ENCODE measurements at regions not wholly inside any gene's neighbourhood (a gene's known extent, or its start where the extent isn't known, plus 50 kb on each side); places are given as distances from the start of the nearest gene placed in this dataset.

DNA sequence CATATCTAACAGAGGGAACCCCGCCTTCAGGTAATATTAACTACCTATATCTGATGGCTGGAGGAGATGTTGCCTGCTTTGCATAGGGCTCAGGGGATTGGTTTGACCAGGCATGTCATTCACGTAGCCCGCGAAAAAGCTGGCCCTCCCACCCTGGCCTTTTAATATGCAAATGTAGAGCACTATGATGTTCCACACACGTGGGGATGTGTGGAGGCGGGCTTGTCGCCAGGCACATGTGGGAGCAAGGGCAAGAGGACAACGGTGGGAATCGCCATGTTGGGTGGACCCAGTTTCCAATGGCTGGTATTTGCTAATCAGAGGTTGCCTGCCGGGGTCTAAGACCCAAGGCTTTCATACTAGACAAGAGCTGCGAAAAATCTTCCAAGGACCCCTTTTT lies 469.8 kb downstream of the ZPLD1 start:
- Histone ChIP-seq H3K27me3 (no peaks in the 10 kb centered on the region), H3K4me1 (no peaks in the 10 kb centered on the region), H3K9me3 (no peaks in the 10 kb centered on the region), H3K27ac (replicated peaks in 1 of 4) (no peak overlapping the region), H3K4me3 (no peak overlapping the region), H3K36me3 (no peaks in the 10 kb centered on the region)
- intact Hi-C loops (cut with DNase I), result no loop called here
- 91% methylated on average over 11 of the region's 11 CpGs for WGBS
- TF ChIP-seq, protein P1, sequence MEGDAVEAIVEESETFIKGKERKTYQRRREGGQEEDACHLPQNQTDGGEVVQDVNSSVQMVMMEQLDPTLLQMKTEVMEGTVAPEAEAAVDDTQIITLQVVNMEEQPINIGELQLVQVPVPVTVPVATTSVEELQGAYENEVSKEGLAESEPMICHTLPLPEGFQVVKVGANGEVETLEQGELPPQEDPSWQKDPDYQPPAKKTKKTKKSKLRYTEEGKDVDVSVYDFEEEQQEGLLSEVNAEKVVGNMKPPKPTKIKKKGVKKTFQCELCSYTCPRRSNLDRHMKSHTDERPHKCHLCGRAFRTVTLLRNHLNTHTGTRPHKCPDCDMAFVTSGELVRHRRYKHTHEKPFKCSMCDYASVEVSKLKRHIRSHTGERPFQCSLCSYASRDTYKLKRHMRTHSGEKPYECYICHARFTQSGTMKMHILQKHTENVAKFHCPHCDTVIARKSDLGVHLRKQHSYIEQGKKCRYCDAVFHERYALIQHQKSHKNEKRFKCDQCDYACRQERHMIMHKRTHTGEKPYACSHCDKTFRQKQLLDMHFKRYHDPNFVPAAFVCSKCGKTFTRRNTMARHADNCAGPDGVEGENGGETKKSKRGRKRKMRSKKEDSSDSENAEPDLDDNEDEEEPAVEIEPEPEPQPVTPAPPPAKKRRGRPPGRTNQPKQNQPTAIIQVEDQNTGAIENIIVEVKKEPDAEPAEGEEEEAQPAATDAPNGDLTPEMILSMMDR (IDR thresholded peaks at IDR 0.05), result no peak
- no peak for TF ChIP-seq POLR2AphosphoS5 (IDR thresholded peaks at IDR 0.05)
- no peak for TF ChIP-seq POLR2A (IDR thresholded peaks at IDR 0.05; ENCODE audit: low read depth)
- DNase-seq (ENCODE audit: extremely low spot score), result no peak

DNA sequence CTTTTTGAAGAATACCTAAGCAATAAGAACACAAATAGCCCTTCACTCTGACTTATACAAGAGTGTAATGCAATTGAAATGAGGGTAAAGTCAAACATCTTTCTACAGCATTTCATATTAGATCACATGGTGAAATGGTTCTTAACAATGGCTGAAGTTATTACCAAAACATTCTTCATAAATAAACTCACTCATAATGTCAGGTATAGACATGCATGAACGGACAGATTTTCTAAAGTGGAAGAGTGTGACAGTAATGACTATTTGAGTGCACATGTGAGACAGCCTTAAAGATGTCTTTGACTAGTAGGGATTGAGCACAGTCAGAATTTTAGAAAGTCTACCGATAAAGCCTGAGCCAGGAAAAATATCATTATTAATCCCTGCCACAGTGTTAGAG lies 471.0 kb downstream of the ZPLD1 start:
- intact Hi-C loops (cut with DNase I), result no loop called here
- TF ChIP-seq, protein P1 (IDR thresholded peaks at IDR 0.05), result no peak
- no peak for TF ChIP-seq EP300 (IDR thresholded peaks at IDR 0.05)
- TF ChIP-seq POLR2AphosphoS5 (IDR thresholded peaks at IDR 0.05), result no peak
- TF ChIP-seq POLR2A (IDR thresholded peaks at IDR 0.05; ENCODE audit: low read depth), result no peak
- Histone ChIP-seq H3K9me3 (no peaks in the 10 kb centered on the region), H3K27ac (replicated peaks in 1 of 4) (no peak overlapping the region), H3K4me3 (no peak overlapping the region), H3K4me1 (no peaks in the 10 kb centered on the region), H3K27me3 (no peaks in the 10 kb centered on the region), H3K36me3 (no peaks in the 10 kb centered on the region)
- WGBS, result 87% methylated on average over 2 of the region's 2 CpGs
- no peak for DNase-seq (ENCODE audit: extremely low spot score)

DNA sequence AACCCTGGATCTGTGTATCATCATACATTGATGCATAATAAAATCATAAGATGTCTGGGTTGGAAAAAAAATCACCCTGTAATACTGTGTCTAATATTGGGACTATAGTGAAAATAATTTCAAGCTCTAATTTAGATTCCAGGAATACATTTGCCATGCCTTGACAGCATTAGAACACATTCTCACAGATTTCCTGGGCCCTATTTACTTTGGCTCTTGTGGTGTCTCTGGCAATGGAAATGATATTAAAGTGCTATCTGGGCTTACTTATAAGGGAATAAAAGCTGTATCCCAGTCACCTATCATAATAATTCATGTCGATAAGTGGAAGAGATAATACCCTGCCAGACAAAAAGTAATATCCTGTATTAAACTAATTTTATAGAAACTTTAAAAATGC lies 472.0 kb downstream of the ZPLD1 start:
- Histone ChIP-seq H3K27ac (replicated peaks in 1 of 4) (no peak overlapping the region), H3K4me1 (no peaks in the 10 kb centered on the region), H3K9me3 (no peaks in the 10 kb centered on the region), H3K36me3 (no peaks in the 10 kb centered on the region), H3K27me3 (no peaks in the 10 kb centered on the region), H3K4me3 (no peak overlapping the region)
- DNase-seq (ENCODE audit: extremely low spot score), result no peak
- no peak for TF ChIP-seq POLR2AphosphoS5 (IDR thresholded peaks at IDR 0.05)
- TF ChIP-seq POLR2A (IDR thresholded peaks at IDR 0.05; ENCODE audit: low read depth), result no peak
- no peak for TF ChIP-seq EP300 (IDR thresholded peaks at IDR 0.05)
- TF ChIP-seq, protein P1 (IDR thresholded peaks at IDR 0.05), result no peak
- intact Hi-C loops (cut with DNase I), result no loop called here
- WGBS, result 46% methylated on average over 1 of the region's 1 CpG

DNA sequence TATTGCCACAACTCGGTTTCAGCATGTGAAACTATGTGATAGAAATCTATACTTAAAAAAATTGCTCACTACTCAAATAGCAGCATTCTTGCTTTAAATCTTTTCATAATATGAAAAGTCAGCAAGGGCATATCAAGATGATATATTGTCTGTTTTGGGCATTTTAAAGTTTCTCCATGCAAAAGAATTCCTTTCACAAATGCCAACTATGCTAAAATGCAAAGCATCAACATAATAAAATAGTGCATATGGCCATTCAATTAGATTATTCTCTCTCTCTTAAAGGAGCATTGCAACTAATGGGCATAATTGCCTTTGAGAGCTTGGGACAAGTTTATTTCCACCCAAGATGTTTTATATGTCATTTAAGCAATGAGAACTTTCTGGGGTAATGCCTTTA lies 475.1 kb downstream of the ZPLD1 start:
- Histone ChIP-seq H3K4me3 (no peak overlapping the region), H3K9me3 (no peaks in the 10 kb centered on the region), H3K27ac (replicated peaks in 1 of 4) (no peak overlapping the region), H3K4me1 (no peaks in the 10 kb centered on the region), H3K27me3 (no peaks in the 10 kb centered on the region), H3K36me3 (no peaks in the 10 kb centered on the region)
- TF ChIP-seq POLR2AphosphoS5 (IDR thresholded peaks at IDR 0.05) (no peak), EP300 (IDR thresholded peaks at IDR 0.05) (no peak), POLR2A (IDR thresholded peaks at IDR 0.05; ENCODE audit: low read depth) (no peak)
- TF ChIP-seq, protein P1 (IDR thresholded peaks at IDR 0.05), result no peak
- DNase-seq (ENCODE audit: extremely low spot score), result no peak
- intact Hi-C loops (cut with DNase I), result no loop called here
- 68% methylated on average over 1 of the region's 1 CpG for WGBS

DNA sequence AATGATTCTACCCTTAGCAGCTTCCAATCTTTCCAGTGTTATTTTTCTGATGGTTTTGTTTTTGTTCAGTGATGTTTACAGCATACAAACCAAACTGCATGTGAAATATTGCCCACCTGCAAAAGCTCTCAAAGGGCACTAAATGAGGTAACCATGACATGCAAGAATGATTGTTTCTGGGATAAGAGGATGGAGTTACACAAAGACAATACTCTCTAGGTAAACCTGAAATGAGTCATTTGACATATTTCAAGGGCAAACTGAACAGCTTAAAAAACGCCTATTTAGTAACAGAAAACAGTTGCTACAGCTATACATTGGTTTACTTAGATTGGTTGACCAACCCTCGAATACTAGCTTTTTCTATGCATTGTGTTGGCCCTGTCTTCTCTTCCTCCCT lies 481.7 kb downstream of the ZPLD1 start:
- Histone ChIP-seq H3K27ac (replicated peaks in 1 of 4) (no peak overlapping the region), H3K36me3 (no peaks in the 10 kb centered on the region), H3K9me3 (peaks cover 0 to 5% (median 2%) of the 10 kb centered on the region in 4 donors), H3K4me1 (no peaks in the 10 kb centered on the region), H3K4me3 (no peak overlapping the region), H3K27me3 (no peaks in the 10 kb centered on the region)
- TF ChIP-seq POLR2A (IDR thresholded peaks at IDR 0.05; ENCODE audit: low read depth), result no peak
- TF ChIP-seq, protein P1 (IDR thresholded peaks at IDR 0.05), result no peak
- no peak for TF ChIP-seq POLR2AphosphoS5 (IDR thresholded peaks at IDR 0.05)
- no peak for TF ChIP-seq EP300 (IDR thresholded peaks at IDR 0.05)
- WGBS, result 76% methylated on average over 2 of the region's 2 CpGs
- DNase-seq (ENCODE audit: extremely low spot score), result no peak
- intact Hi-C loops (cut with DNase I), result no loop called here
